ENCODE measurements at regions not wholly inside any gene's neighbourhood (a gene's known extent, or its start where the extent isn't known, plus 50 kb on each side); places are given as distances from the start of the nearest gene placed in this dataset.

- Histone ChIP-seq H4K20me1 (ENCODE audit: control insufficient read depth, insufficient read depth) (no peaks in the 10 kb centered on the region), H3K79me2 (ENCODE audit: control insufficient read depth, insufficient read depth, low read length) (no peaks in the 10 kb centered on the region), H3K36me3 (ENCODE audit: control insufficient read depth in 2 of 2, insufficient read depth in 2 of 2, low read length in 1 of 2) (no peaks in the 10 kb centered on the region), H3K4me3 (no peak overlapping the region), H3K4me2 (ENCODE audit: control insufficient read depth, insufficient read depth) (no peak overlapping the region), H2AFZ (ENCODE audit: control insufficient read depth, low read depth, low read length) (no peak overlapping the region), H3K9ac (ENCODE audit: control insufficient read depth, insufficient read depth, low read length) (no peak overlapping the region), H3K27ac (ENCODE audit: control insufficient read depth, insufficient read depth) (no peak overlapping the region), H3K27me3 (replicated peaks in 1 of 2; ENCODE audit: control insufficient read depth in 2 of 2, insufficient read depth in 2 of 2, low read length in 1 of 2) (no peaks in the 10 kb centered on the region), H3K4me1 (ENCODE audit: control insufficient read depth, insufficient read depth, low read length) (no peaks in the 10 kb centered on the region), H3K9me3 (replicated peaks; ENCODE audit: control insufficient read depth, insufficient read depth, low read length) (no peaks in the 10 kb centered on the region)
- 44% methylated on average over 12 of the region's 12 CpGs for WGBS (ENCODE audit: insufficient coverage, insufficient replicate concordance, low lambda C conversion rate, missing lambda C conversion rate)
- FAIRE-seq (no peak), ATAC-seq (no peak), DNase-seq (ENCODE audit: low read depth, low spot score) (no peak)
- SMC1A ChIA-PET (ENCODE audit: uncharacterized antibody, unreplicated experiment): no interaction called here
- intact Hi-C loops (cut with micrococcal nuclease; ENCODE audit: unreplicated experiment): no loop called here
- POLR2A ChIA-PET: no interaction called here
- BruUV-seq (replicated peaks): no TSS peak
- in situ Hi-C loops (cut with MboI): no loop called here
- CTCF ChIA-PET: interaction anchor here (0.6 kb wide), 1 partner anchor 19 kb away, joined by 3 read pairs; no protein-coding TSS in a partner anchor
- TF ChIP-seq TCF3 (IDR thresholded peaks at IDR 0.05; ENCODE audit: borderline replicate concordance, insufficient read depth, low read depth, low read length) (no peak), REST (IDR thresholded peaks at IDR 0.05; ENCODE audit: low read depth, low read length) (no peak), RELA (IDR thresholded peaks at IDR 0.05; ENCODE audit: borderline replicate concordance, partially characterized antibody) (no peak), ZZZ3 (IDR thresholded peaks at IDR 0.05; ENCODE audit: control insufficient read depth, insufficient read length, low read depth) (no peak), NR2C1 (IDR thresholded peaks at IDR 0.05) (no peak), MYB (IDR thresholded peaks at IDR 0.05; ENCODE audit: borderline replicate concordance, low read depth, low read length) (no peak)
- RAD21 ChIA-PET (ENCODE audit: unreplicated experiment): no interaction called here
Observed at GRCh38 chr6:82836022-82836575, 229.5 kb downstream of the UBE3D start.
